ENCODE measurements at regions not wholly inside any gene's neighbourhood (a gene's known extent, or its start where the extent isn't known, plus 50 kb on each side); places are given as distances from the start of the nearest gene placed in this dataset.

DNA sequence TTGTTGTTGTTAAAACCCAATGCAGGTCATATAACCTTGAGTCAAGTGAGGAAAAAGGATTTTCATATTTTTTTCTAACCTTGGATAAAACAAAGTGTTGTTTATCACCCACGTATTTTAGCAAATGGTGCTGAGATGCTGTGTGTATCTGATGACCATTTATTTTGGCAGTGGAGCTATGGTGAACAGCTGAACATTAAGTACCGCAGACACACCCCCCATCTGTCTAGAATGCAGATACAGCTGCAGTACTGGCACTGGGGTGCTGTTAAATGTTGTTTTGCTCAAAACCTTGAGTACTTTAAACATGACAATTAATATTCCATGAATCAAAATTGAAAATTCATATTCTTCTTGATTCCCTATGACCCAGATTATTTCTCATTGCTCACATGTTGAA lies 773.3 kb upstream of the SLC39A10 start:
- no peak overlapping the region for H2BK20ac ChIP-seq (ENCODE audit: low read length)
- H3K4ac ChIP-seq (replicated peaks; ENCODE audit: insufficient read length, low read depth, low read length): no peak overlapping the region
- H3K4me1 ChIP-seq (replicated peaks in 1 of 4; ENCODE audit: control insufficient read depth in 3 of 4, insufficient read depth in 4 of 4, low read length in 3 of 4): no peaks in the 10 kb centered on the region
- H3K27ac ChIP-seq (ENCODE audit: low read depth, low read length): no peak overlapping the region
- H4K5ac ChIP-seq (ENCODE audit: insufficient read length, low read depth, low read length): no peak overlapping the region
- no peak overlapping the region for H2BK120ac ChIP-seq (replicated peaks; ENCODE audit: low read depth, low read length)
- no peaks in the 10 kb centered on the region for H3K23me2 ChIP-seq (ENCODE audit: low read depth, low read length)
- H4K20me1 ChIP-seq (replicated peaks in 1 of 2; ENCODE audit: control insufficient read depth in 1 of 2, insufficient read depth in 2 of 2, low read length in 2 of 2): no peaks in the 10 kb centered on the region
- no peak overlapping the region for H2BK5ac ChIP-seq (ENCODE audit: low read depth, low read length)
- H2AFZ ChIP-seq (ENCODE audit: low read length): no peak overlapping the region
- no peak overlapping the region for H4K8ac ChIP-seq (ENCODE audit: extremely low read depth, insufficient read depth, low read length)
- no peak overlapping the region for H3K18ac ChIP-seq (ENCODE audit: extremely low read depth, low read length)
- no peak overlapping the region for H3K4me3 ChIP-seq (ENCODE audit: extremely low read depth in 1 of 4, insufficient read depth in 2 of 4, low read depth in 3 of 4, low read length in 4 of 4)
- H3K23ac ChIP-seq (ENCODE audit: insufficient read length): no peak overlapping the region
- no peak overlapping the region for H2BK12ac ChIP-seq (ENCODE audit: low read depth, low read length)
- no peak overlapping the region for H3K9ac ChIP-seq (replicated peaks in 1 of 4; ENCODE audit: extremely low read depth in 1 of 4, low read depth in 3 of 4, low read length in 3 of 4)
- H2AK5ac ChIP-seq (ENCODE audit: low read depth, low read length): no peak overlapping the region
- H3K14ac ChIP-seq (ENCODE audit: insufficient read length): no peak overlapping the region
- ChIA-PET CTCF (ENCODE audit: partially characterized antibody) (interaction anchor here (1.2 kb wide), 1 partner anchor 16 kb away, joined by 4 read pairs; no protein-coding TSS in a partner anchor), POLR2A (ENCODE audit: partially characterized antibody) (no interaction called here)
- H3K56ac ChIP-seq (replicated peaks; ENCODE audit: insufficient read length, low read depth, low read length): no peak overlapping the region
- FAIRE-seq: no peak
- no peak overlapping the region for H2BK15ac ChIP-seq (ENCODE audit: low read length)
- no peak overlapping the region for H4K91ac ChIP-seq (replicated peaks; ENCODE audit: insufficient read length, low read length)
- no peaks in the 10 kb centered on the region for H3K79me1 ChIP-seq (ENCODE audit: low read depth, low read length)
- no peaks in the 10 kb centered on the region for H3K36me3 ChIP-seq (ENCODE audit: control insufficient read depth in 2 of 4, insufficient read depth in 4 of 4, low read length in 3 of 4)
- no peaks in the 10 kb centered on the region for H3K9me3 ChIP-seq (ENCODE audit: insufficient read depth in 2 of 2, low read depth in 1 of 2, low read length in 1 of 2)
- 88% methylated on average over 2 of the region's 2 CpGs; no CpG with 5 or more reads in 1 of the 2 experiments for WGBS, 2 experiments (ENCODE audit: extremely low coverage in 1 of 2, insufficient coverage in 1 of 2, insufficient read length in 1 of 2, insufficient replicate concordance in 2 of 2, low coverage in 1 of 2, low lambda C conversion rate in 2 of 2, missing lambda C conversion rate in 1 of 2)
- no peak overlapping the region for H3K4me2 ChIP-seq (ENCODE audit: insufficient read depth in 1 of 2, low read depth in 2 of 2, low read length in 2 of 2)
- no peak for DNase-seq (ENCODE audit: low read depth in 1 of 2, low spot score in 2 of 2)
- H3K27me3 ChIP-seq (replicated peaks in 1 of 4; ENCODE audit: control insufficient read depth in 3 of 4, extremely low read depth in 1 of 4, insufficient read depth in 3 of 4, low read length in 3 of 4): no peaks in the 10 kb centered on the region
- no peaks in the 10 kb centered on the region for H3K79me2 ChIP-seq (ENCODE audit: control insufficient read depth in 1 of 2, insufficient read depth in 2 of 2, low read length in 2 of 2)
- TF ChIP-seq, protein P1, sequence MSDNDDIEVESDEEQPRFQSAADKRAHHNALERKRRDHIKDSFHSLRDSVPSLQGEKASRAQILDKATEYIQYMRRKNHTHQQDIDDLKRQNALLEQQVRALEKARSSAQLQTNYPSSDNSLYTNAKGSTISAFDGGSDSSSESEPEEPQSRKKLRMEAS (IDR thresholded peaks at IDR 0.05): no peak
- TF ChIP-seq RNF2 (IDR thresholded peaks at IDR 0.05; ENCODE audit: borderline replicate concordance, low read depth, low read length, missing control alignments, poor library complexity, severe bottlenecking): no peak
